ENCODE measurements at regions not wholly inside any gene's neighbourhood (a gene's known extent, or its start where the extent isn't known, plus 50 kb on each side); places are given as distances from the start of the nearest gene placed in this dataset.

DNA sequence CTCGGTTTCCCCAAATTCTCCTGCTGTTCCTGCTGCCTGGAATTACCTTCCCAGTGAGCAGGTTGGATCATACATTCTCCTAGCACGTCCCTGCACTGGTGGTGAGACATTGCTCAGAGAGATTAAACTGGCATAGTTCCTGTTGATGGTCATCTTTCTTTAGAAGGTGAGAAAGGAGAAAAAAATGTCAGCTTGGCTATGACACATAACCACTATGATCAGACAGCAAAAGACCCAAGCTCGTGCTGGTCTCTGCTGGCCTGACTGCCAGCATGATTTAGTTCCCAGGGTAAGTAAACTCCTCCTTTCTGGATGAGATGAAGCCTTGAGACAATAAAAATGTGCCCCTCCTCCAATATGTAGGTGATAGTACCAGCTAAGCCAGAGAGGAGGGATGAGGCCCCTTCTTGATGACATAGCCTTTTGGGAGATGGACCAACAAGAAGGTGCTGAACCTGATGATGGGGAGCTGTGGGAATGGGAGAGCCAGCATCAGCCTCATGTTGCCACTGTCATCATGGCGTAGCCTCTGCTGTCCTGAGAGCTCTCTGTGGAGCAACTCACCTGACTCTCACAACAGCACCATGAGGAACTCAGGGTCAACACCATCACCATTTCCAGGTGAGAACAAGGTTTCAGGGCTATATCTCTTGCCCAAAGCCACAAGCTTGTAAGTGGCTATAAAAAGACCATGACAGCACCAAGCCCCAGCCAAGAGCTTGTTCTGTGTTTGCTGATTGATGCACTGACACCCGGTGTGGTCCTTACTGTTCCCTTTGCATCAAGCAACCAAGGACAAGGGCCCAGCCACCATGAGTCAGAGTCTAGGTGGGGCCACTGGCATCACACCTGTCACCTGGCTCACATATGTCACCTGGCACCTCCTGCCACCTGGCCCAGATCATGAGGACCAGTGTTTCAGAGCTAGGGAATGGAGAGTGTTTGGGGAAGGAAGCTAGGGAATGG, 200.0 kb downstream of the MATN1 start:
- H3K4me3 ChIP-seq (ENCODE audit: low read depth, low read length) = no peak overlapping the region
- TF ChIP-seq, protein P1, sequence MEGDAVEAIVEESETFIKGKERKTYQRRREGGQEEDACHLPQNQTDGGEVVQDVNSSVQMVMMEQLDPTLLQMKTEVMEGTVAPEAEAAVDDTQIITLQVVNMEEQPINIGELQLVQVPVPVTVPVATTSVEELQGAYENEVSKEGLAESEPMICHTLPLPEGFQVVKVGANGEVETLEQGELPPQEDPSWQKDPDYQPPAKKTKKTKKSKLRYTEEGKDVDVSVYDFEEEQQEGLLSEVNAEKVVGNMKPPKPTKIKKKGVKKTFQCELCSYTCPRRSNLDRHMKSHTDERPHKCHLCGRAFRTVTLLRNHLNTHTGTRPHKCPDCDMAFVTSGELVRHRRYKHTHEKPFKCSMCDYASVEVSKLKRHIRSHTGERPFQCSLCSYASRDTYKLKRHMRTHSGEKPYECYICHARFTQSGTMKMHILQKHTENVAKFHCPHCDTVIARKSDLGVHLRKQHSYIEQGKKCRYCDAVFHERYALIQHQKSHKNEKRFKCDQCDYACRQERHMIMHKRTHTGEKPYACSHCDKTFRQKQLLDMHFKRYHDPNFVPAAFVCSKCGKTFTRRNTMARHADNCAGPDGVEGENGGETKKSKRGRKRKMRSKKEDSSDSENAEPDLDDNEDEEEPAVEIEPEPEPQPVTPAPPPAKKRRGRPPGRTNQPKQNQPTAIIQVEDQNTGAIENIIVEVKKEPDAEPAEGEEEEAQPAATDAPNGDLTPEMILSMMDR (IDR thresholded peaks at IDR 0.05; ENCODE audit: low read depth, low read length) = no peak

DNA sequence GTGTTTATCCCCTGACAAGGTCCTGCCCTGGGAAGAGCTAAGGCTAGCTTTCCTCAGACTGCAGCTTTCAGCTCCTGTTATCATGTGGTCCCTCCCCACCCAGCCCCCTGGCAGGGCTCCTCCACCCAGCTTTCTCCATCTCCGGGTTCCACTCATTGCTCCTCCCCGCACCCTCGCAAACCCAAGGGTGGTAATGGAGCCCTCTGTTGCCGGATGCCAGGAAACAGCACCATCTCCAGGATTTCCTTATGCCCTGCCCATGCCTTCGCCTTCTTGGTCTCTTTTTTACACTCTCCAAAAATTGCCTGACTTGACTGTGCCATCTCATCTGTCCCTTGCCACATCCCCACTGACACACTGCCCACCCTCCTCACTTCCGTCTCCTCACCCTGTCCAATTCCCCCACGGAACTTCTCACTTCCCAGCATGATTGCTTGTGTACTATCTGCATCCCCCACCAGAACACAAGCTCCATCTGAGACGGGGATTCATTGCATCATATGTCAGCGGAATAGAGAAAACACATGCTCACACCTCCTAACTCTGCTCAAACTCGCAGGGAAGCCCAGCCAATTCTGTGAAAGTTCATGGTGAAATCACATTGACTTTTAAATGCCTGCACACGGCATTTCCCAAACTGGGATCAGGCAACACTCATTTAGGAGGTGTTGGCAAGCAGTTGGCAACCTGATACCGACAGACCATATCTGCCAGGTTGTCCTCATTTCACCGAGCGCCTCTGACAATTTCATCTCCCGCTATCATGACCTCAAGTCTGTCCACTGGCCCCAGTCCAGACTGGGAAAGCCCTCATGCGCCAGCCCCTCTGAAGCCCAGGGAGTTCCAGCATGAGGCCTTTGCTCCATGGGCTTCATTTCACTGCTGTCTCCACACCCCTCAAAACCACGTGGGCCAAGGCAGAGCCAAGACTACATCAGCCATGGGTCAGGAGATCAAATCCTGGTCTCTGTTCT, 201.1 kb downstream of the MATN1 start:
- TF ChIP-seq, protein P1 (IDR thresholded peaks at IDR 0.05; ENCODE audit: low read depth, low read length) = no peak

DNA sequence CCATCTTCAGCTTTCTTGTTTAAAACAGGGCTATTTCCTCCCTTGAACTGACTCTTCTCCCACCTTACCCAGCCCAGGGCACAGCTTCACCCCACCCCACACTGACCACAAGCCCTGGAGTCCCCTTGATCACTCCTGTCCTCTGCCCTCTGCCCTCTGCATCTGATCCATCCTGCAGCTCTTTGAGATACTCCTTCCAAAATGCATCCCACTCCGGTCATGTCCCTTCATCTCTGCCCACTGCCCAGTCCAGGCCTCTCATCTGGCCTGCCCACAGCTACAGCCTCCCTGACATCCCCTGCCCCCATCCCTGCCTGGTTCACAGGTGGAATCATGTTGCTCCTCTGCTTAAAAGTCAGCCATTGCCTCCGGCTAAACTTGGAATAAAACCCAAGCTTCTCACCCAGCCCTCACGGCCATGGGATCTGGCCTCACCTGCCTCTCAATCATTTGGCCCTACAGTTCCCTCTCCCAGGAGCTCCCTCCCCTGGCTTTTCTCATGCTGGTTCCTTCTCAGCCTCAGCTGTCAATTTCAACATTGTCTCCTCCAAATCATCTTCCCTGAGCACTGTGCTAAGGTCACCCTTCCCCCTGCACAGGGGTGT, 202.0 kb downstream of the MATN1 start:
- no peak overlapping the region for H3K4me3 ChIP-seq (ENCODE audit: low read depth, low read length)
- TF ChIP-seq, protein P1 (IDR thresholded peaks at IDR 0.05; ENCODE audit: low read depth, low read length) = no peak

More for the DNA sequence above, 201.1 kb downstream of the MATN1 start:
- H3K4me3 ChIP-seq (ENCODE audit: low read depth, low read length) = no peak overlapping the region

DNA sequence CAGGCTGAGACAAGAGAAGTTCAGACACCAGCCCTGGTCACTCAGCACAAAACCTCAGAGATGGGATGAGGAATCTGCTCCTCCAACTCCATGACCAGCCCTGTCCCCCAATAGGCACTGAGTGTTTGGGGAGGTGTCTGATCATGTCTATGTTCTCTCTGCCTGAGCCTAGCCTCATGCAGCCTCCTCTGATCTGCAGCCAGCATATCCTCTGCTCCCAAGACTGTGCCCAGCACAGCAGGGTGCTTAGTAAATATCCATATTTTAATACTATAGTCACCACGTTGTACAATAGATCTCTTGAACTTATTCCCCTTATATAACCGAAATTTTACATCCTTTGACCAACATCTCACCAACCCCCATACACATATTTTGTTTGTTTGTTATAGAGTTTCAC, 202.9 kb downstream of the MATN1 start:
- no peak overlapping the region for H3K4me3 ChIP-seq (ENCODE audit: low read depth, low read length)
- TF ChIP-seq, protein P1 (IDR thresholded peaks at IDR 0.05; ENCODE audit: low read depth, low read length) = no peak

DNA sequence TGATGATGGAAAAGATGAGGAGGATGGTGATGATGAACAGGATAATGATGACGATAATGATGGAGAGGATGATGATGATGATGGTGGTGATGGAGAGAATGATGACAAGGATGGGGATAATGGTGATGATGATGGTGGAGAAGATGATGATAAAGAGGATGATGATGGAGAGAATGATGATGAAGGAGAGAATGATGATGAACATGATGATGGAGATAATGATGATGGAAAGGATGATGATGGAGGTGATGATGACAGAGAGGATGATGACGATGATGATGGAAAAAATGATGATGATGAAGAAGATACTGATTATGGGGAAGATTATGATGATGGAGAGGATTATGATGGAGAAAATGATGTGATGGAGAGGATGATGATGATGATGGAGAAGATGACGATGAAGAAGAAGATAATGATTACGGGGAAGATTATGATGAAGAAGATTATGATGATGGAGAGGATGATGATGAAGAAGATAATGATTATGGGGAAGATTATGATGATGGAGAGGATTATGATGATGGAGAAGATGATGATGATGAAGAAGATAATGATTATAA, 204.1 kb downstream of the MATN1 start:
- H3K4me3 ChIP-seq (ENCODE audit: low read depth, low read length) = no peak overlapping the region
- TF ChIP-seq, protein P1 (IDR thresholded peaks at IDR 0.05; ENCODE audit: low read depth, low read length) = no peak

DNA sequence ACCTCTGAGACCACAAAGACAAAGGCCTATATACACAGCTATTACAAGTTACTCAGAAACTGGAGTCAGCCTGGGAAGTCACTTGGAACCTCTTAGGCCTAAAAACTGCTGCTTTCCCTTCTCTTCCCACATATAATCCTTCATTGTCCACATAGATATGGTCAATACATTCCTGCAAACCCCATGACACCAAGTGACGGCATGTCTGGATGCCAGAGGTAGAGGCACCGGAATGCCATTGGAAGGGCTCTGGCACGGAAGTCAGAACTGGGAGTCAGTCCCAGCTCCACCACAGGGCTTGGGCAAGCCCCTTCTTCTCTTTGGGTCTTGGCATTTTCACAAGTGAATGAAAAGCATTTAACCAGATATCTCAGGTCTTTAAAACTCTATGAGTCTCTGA, 204.7 kb downstream of the MATN1 start:
- TF ChIP-seq, protein P1 (IDR thresholded peaks at IDR 0.05; ENCODE audit: low read depth, low read length) = no peak

More for the DNA sequence above, 204.7 kb downstream of the MATN1 start:
- no peak overlapping the region for H3K4me3 ChIP-seq (ENCODE audit: low read depth, low read length)

All from WI38 (cell line).